ENCODE measurements at regions not wholly inside any gene's neighbourhood (a gene's known extent, or its start where the extent isn't known, plus 50 kb on each side); places are given as distances from the start of the nearest gene placed in this dataset.
"Not testable (repeated sequence)": the region's sequence is repeated elsewhere in the genome, so short reads cannot be mapped to it uniquely, and the experiment has no call there.

DNA sequence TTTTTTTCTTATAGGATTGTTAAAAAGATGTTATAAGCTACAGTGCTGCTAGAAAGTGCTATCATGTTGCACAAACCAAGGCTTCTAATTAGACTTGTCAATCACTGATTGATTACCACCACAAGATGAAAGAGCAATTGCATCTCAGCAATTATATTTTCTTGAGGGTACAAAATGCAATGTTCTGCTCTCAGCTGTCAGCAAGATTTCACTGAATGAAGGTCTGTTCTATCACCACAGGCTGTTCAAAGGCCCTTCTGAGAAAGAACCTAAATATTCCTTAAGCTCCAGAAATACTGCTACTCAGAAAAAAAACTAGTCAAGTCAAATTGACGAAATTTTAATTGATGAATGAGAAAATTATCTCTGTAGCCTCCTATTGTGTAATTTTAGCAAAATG lies 301.9 kb upstream of the KYNU start:
- no peak for DNase-seq (ENCODE audit: low read depth)

DNA sequence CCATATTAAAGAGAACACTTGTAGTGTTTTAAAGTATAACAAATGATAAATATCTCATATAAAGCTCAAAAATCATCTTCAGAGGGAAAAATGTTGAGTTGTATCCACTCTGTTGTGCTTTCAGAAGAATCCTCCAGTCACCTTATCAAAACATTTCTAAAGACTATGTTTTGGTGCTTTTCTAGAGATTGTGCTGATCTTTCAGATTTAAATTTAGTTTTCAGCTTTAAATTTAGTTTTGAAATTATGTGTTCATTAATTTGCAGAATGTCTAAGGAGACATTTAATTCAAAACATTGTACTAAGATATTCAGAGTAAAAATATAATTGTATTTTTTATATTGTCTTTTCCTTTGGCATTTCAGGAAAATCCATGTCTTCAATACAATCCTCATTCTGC lies 303.1 kb upstream of the KYNU start:
- DNase-seq (ENCODE audit: low read depth): no peak

DNA sequence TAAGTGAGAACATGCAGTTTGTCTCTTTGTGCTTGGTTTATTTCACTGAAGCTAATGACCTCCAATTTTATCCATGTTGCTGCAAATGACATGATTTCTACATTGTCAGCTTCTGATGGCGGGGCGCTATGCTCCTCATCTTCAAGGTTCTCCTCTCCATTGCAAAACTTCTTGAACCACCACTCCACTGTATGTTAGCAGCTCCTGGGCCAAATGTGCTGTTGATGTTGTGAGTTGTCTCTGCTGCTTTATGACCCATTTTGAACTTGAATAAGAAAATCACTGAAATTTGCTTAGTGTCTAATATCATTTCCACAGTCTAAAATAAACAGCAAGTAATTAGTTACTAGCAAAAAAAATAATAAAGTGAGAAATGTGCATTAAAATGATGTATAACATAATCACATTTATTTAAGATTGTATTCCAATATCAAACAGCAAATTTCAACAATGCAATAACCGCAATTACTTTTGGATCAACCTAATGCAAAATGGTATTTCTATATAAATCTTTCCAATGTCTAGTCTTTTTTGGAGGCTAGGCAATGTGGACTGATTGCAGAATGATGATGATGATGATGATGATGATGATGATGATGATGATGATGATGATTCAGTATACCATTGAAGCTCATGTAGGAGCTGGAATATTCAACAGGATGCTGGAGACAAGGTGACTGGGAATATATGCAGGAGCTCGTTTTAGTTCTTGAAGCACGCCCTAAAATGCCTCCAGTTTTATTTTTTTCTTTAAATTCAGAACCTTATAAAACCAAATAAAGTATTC lies 304.9 kb upstream of the KYNU start:
- no peak for DNase-seq (ENCODE audit: low read depth)

DNA sequence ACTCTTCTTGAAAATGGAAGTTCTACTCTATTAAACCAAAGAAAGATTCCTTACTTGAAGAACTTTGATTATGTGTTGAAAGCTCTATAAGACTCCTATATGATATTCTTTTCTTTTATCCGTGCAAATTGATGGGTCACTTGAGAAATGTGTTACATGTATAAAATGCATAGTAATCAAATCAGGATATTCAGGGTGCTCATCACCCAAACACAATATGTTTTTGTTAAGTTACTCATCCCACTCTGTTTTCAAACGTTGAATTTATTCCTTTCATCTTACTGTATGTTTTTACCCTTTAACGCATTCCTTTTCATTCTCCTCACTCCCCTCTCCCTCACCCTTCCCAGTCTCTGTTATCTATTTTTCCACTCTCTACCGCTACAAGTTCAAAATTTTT lies 305.5 kb upstream of the KYNU start:
- DNase-seq (ENCODE audit: low read depth): no peak

DNA sequence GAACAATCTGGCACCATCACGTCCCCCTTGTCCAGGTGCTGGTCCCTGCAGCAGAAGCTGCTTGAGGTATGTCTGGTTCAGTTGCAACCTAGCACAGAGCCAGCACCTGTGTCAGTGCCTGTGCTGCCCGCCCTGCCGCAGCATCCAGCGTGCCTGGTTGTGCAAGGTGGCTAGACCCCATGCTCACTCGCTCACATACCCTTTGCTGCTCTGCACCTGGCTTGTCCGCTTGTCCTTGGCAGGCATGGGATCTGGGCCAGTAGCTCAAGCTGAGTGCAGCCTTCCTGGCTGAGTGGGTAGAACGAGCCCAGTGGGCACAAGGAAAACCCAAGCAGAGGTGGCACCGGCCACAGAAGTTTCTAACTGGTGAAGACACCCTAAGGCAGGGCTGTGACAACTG lies 314.6 kb upstream of the KYNU start:
- DNase-seq (ENCODE audit: low read depth): no peak

DNA sequence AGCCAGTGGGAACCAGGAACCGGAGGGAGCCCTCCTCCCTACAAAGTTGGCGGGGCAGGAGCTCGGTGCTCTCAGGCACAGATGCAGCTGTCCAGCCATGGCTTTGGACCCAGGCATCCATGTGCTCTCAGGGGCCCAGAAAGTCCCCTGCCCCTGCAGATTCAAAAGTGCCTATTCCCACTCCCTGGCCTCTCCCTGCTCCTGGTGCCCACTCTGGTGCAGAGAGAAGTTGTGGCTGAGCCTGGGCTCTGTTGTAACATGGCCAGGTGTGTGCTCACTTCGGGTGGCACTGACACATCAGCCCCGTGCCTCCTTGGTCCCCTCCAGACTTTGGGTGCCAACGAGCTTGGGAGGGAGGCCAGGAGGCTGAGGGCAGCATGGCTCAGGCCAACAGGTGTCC lies 315.8 kb upstream of the KYNU start:
- no peak for DNase-seq (ENCODE audit: low read depth)

DNA sequence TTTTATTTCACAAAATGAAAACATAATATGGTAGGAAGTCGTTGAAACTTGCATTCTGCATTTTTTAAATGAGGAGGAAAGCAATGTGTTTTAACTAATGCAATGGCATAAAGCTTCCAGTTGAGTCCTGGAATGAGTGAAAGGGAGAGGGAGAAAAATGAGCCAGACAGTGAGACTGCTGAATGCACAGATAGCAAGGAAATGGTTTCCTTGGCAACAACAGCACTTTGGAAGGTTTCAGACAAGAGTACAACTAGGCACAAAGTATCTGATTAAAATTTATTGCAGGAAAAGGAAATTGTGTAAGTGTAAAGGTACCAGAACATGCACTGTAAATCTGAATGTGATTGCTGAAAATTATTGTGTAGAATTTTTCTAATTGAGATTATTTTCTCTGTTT lies 320.1 kb upstream of the KYNU start:
- DNase-seq (ENCODE audit: low read depth): no peak

DNA sequence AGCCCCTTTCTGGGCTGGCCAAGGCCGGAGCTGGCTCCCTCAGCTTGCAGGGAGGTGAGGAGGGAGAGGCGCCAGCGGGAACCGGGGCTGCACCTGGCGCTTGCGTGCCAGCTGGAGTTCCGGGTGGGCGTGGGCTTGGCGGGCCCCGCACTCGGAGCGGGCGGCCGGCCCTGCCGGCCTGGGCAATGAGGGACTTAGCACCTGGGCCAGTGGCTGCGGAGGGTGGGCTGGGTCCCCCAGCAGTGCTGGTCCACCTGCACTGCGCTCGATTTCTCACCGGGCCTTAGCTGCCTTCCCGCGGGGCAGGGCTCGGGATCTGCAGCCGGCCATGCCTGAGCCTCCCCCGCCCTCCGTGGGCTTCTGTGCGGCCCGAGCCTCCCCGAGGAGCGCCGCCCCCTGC lies 331.5 kb upstream of the KYNU start:
- not testable (repeated sequence) for DNase-seq (ENCODE audit: low read depth)

DNA sequence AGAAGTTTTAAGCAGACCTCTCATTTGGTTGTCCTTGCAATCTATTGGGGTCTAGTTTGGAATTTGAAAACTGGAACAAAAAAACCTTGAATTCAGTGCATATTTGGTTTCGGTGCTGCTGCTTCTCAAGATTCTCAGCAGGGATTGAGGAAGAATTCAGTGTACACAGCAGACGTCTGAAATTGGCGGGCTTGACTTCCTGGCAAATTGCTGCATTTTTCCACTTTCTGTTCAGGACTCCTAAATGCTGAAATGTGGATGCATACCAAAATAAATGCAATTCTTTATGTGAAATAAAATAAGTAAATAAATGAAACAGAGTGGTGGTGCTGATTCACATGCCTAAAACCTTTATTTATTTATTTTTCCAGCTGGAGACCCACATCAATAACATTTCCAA lies 332.4 kb upstream of the KYNU start:
- peak; percentile 3 for DNase-seq (ENCODE audit: low read depth)

DNA sequence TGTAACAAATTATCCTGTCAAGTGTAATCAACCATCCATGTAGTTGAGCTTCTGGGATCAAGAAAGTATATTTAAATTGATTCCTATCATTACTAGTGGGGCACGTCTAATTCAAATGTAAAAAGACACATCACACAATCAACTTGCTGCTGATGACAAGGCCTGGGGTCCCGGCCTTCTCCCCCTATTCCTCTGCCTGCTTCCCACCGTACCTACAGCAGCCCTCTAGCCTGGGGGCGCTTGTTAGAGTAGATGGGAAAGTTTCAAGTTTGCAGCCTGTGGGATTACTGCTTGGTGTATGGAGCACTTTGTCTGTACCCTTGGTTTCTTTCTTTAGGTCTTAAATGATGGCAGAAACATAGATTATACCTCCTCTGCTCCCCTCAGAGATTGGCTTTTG lies 333.3 kb upstream of the KYNU start:
- DNase-seq (ENCODE audit: low read depth): no peak

DNA sequence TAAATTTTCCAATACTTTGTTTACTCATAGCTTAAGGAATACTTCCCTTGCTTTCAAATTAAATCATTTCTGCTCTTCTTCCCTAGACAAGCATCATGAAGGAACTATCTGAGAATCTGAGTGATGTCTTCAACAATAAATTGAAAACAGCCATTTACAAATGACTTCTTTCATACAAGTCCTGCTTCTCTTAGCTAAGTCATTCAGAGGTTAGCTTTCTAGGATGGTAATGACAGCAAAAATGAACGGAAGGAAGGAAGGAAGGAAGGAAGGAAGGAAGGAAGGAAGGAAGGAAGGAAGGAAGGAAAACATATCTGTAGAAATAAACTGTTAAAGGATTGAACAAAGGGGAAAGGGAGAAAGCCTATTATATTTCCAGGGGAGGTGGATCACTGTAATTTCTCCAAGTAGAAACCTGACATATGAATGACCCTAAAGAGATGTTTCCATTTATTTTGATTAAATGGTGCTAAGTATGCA lies 335.0 kb upstream of the KYNU start:
- no peak for DNase-seq (ENCODE audit: low read depth)

DNA sequence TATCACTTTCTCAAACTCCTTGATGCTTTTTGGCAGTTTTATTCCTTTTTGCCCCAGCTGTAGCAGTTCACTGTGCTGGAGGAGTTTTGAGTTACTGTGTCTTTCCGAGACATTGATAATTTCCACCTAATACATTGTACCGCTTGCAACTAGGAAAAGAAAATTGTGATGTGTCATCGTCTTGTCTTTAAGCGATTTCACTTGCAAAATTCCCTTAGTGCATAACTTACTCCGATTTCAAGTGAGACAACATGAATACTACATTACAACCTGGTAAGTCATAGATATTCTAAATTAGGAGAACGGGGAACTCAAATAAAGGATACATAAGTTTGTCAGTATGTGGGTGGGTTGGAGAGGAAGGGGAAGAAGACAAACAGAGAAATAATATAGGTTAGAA lies 340.5 kb upstream of the KYNU start:
- DNase-seq (ENCODE audit: low read depth): no peak

DNA sequence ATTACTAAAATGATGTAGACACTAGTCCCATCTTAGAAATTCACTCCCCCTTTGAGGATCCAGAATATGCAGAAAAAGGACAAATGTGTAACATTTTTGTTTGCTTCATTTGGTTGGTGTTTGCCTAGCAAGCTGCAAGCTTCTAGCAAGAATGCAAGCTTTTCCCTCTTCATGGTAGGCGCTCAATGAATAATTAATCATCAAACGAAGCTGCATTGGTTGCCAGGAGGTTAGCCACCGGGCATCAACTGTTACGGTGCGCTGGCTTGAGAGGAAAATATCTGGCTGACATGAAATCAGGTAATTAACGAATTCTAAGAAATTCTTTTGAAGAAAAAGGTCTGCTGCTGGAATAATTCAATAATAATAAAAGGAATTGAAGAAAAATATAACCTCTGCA lies 341.0 kb upstream of the KYNU start:
- DNase-seq (ENCODE audit: low read depth): no peak

DNA sequence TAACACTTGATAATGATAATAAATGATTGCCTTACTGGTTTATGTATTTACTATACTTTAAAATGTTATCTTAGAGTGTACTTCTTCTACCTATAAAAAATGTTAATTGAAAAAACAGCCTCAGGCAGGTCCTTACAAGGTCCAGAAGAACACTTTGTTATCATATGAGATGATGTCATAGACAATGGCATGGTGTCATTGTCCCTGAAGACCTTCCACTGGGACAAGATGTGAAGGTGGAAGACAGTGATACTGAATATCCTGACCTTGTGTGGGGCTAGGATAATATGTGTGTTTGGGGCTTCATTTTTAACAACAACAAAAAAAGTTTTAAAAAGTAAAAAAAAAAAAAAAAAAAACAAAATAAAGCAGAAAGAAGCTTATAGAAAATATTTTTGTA lies 342.2 kb upstream of the KYNU start:
- no peak for DNase-seq (ENCODE audit: low read depth)

DNA sequence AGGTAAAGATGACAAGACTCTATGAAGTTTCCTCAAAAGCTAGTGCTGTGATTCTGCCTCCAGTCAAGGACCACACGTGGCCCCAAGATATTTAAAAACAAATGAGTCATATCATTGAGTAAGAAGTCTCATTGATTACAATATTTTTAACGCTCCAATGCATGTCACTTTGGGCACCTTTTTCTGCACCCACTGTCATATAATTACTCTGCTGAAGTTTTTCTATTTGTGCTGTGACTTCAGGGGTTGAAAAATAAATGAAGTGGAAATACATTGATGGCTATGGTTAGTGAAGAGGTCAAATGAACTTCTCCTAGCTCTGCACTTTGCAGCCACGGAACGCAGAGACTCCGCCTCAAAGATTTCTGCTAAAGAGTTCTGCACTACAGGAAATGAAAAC lies 344.3 kb upstream of the KYNU start:
- peak; percentile 7 for DNase-seq (ENCODE audit: low read depth)

DNA sequence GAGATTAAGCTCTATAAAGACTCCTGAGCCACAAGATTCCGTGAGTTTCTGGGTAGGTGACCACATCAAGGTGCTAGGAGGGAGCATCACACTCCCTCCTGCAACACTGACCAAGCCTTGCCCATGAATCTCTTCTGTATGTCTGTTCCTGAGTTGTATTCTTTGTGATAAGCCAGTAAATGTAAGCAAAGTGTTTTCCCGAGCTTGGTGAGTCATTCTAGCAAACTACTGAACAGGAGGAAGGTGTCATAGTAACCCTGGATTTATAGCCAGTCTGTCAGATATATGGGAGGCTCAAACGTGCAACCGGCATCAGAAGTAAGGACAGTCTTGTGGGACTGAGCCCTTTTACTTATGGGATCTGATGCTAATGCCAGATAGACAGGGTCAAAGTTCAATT lies 346.1 kb upstream of the KYNU start:
- DNase-seq (ENCODE audit: low read depth): no peak

DNA sequence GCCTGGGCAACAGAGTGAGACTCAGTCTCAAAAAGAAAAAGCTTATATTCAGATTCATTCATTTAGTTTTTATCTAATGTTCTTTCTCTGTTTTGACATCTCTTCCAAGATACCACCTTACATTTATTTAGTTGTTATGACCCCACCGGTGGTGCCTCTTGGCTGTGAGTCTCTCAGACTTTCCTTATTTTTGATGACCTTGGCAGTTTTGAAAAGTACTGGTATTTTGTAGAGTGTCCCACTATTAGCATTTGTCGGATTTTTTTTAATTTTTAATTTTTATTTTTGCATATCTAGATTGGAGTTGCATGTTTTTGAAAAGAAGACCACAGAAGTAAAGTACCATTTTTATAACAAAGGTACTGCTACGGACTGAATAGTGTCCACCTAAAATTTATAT lies 351.7 kb upstream of the KYNU start:
- no peak for DNase-seq (ENCODE audit: low read depth)

DNA sequence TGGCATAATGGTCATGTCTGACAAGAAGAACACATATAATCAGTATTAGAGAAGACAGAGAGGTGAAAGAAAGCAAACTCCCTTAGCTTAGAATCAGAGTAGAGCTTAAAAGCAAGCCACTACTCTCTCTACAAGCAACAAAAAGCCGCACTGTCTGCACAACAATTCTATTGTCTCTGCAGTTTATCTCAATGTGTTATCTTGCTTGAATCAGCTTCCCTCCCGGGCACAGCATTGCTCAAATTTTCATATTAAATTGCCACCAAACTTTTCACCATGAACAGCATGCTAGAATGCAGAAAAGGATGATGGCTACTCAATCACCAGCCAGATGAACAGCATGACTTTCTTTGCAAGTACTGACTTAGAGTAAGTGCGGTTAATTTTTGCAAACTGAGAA lies 356.0 kb upstream of the KYNU start:
- DNase-seq (ENCODE audit: low read depth): no peak

DNA sequence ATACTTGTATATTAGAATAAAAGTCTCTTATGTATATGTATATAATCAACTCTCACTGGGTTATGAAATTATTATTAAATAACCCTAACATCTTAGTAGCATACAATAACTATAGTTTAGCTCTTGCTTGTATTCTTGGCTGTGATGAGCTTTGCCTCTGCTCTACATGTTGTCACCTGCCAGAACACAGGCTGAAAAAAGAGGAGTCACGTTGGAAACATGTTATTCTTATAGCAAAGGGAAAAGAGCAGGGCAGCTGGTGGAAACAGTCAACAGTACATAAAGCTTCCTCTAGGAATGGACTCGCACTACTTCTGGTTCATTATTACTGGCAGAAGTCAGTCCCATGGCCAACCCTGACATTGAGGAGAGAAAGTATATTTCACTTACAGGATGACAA lies 362.0 kb upstream of the KYNU start:
- no peak for DNase-seq (ENCODE audit: low read depth)

DNA sequence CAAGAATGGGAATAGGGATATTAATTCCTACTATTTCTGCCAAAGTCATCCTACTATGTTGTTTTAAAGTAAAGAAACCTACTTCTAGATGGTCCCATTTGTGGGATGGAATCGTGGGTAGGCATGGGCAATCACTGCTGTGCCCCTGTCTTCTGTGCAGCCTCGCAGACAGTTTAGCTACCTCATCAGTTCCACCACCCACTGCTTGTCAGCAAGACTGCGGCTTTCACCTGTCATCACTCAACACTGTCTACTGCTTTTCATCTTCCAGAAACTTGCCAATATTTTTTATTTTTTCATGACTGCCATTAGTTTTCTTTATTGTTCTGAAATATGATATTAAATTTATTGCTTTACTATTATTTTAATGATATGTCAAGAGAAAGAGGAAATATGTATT lies 368.1 kb upstream of the KYNU start:
- no peak for DNase-seq (ENCODE audit: low read depth)

DNA sequence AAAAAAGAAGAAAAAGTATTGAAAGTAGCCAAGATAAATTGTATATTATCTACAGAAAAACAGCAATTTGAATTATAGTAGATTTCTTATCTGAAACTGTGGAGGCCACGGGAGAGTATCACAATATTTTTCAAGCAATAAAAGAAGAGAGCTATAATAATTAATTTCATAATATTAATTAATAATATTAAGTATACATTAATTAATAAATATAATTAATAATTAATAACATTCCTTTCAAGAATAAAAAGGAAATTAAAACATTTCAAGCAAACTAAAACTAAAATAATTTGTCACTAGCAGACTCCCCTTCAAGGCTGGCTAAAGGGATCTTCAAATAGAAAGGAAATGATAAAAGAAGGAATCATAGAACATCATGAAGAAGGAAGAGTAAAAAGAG lies 372.7 kb upstream of the KYNU start:
- DNase-seq (ENCODE audit: low read depth): no peak

DNA sequence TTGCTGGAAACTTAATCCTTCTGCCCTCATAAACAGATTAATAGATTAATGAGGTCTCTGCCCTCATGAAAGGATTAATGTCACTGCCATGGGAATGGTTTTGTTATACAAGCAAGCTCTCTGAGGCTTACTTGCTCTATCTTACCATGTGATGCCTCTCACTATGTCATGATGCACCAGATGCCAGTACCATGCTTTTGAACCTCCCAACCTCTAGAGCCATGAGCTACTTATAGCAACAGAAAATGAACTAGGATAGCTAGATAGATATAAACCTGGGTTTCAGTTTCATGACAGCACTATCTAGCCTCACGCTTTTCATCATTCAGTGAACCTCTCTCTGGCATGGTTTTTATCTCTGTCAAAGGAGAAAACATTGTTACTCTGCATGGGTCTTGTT lies 371.6 kb upstream of the LRP1B start:
- DNase-seq (ENCODE audit: low read depth): no peak

DNA sequence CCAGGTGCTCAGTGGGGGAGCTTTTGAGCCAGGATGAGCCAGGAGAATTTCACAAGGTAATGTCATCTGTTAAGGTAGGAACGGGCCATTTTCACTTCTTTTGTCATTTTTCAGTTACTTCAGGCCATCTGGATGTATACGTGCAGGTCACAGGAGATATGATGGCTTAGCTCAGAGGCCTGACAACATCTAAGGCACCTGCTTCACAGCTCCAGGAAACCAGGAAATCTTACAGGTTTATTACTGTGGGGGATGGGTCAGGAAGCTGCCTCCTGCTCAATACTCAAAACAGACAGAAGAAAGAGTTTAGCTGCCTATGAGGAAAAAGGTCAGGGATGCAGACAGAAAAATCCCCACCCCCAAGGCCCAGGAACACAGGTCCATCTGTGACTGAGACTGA lies 364.3 kb upstream of the LRP1B start:
- no peak for DNase-seq (ENCODE audit: low read depth)

DNA sequence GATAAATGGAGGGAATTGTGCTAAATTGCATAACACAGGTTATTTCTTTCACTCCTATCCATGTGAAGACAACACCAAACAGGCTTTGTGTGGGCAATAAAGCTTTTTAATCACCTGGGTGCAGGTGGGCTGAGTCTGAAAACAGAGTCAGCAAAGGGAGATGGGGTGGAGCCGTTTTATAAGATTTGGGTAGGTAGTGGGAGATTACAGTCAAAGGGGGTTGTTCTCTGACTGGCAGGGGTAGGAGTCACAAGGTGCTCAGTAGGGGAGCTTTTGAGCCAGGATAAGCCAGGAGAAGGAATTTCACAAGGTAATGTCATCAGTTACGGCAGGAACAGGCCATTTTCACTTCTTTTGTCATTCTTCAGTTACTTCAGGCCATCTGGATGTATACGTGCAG lies 358.8 kb upstream of the LRP1B start:
- not testable (repeated sequence) for DNase-seq (ENCODE audit: low read depth)

DNA sequence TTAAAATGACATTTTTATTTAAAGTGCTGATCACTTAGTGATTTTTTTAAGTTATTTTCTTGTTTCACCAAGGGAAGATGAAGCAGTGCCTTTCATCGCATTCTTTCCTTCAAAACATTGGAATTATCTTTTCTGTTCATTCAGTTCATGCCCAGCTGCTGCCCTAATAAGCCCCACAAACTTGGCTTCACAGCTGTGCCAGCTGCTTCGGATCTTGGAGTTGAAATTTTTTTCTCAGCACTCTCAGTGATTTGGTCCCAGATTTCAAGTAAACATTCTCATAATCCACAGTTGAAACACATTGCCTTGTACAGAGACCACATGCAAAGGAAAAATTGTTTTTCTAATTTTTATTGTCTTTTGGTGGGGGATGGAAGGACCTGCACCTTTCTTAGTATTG lies 353.3 kb upstream of the LRP1B start:
- no peak for DNase-seq (ENCODE audit: low read depth)
